ENCODE measurements at regions not wholly inside any gene's neighbourhood (a gene's known extent, or its start where the extent isn't known, plus 50 kb on each side); places are given as distances from the start of the nearest gene placed in this dataset.

DNA sequence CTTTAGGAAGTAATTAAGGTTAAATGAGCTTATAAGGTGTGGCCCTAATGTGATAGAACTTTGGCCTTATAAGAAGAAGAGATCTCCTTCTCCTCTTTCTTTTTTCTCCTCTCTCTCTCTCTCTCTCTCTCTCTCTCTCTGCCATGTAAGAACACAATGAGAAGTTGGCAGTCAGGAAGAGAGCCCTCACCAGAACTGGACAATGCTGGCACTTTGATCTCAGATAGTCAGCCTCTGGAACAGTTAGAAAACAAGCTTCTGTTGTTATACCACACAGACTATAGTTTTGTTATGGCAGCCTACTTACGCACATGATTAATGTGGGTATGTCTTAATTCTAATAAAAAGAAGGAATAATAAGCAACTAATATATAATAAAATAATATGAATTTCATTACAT lies 444.2 kb upstream of the LRRC7 start:
- WGBS, 2 donors = 95 to 98% methylated on average over 1 of the region's 1 CpG
- no peak overlapping the region for H3K4me3 ChIP-seq
- peaks cover 0 to 6% (median 0%) of the 10 kb centered on the region in 9 donors for H3K4me1 ChIP-seq
- intact Hi-C loops (cut with DNase I) = no loop called here
- peaks cover 0 to 4% (median 0%) of the 10 kb centered on the region in 11 donors for H3K9me3 ChIP-seq
- H3K36me3 ChIP-seq = no peaks in the 10 kb centered on the region
- DNase-seq (no peak), ATAC-seq (no peak)
- no peak overlapping the region for H3K27ac ChIP-seq
- TF ChIP-seq, protein P1, sequence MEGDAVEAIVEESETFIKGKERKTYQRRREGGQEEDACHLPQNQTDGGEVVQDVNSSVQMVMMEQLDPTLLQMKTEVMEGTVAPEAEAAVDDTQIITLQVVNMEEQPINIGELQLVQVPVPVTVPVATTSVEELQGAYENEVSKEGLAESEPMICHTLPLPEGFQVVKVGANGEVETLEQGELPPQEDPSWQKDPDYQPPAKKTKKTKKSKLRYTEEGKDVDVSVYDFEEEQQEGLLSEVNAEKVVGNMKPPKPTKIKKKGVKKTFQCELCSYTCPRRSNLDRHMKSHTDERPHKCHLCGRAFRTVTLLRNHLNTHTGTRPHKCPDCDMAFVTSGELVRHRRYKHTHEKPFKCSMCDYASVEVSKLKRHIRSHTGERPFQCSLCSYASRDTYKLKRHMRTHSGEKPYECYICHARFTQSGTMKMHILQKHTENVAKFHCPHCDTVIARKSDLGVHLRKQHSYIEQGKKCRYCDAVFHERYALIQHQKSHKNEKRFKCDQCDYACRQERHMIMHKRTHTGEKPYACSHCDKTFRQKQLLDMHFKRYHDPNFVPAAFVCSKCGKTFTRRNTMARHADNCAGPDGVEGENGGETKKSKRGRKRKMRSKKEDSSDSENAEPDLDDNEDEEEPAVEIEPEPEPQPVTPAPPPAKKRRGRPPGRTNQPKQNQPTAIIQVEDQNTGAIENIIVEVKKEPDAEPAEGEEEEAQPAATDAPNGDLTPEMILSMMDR (IDR thresholded peaks at IDR 0.05) = no peak
- no peaks in the 10 kb centered on the region for H3K27me3 ChIP-seq

DNA sequence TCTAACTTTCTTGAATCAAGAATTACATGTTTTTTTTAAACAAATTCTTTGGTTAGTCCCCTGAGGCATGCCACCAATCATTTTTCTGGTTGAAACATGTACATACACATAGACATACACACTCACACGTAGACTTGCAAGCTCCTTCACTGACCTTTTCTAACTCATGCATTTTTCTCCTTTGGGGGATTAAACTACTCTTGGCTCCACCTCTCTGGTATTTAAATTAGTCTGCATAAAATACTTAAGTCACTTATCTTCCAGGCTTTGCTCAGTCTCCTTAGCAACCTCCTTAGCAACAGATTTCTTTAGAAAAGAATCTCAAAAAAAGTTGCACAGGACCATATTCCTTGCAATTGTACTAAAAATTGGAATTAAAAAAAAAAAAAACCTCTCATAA lies 440.9 kb upstream of the LRRC7 start:
- no peak for DNase-seq
- no peaks in the 10 kb centered on the region for H3K27me3 ChIP-seq
- peaks cover 0 to 4% (median 0%) of the 10 kb centered on the region in 11 donors for H3K9me3 ChIP-seq
- ATAC-seq = no peak
- H3K4me3 ChIP-seq = no peak overlapping the region
- H3K36me3 ChIP-seq = no peaks in the 10 kb centered on the region
- TF ChIP-seq, protein P1 (IDR thresholded peaks at IDR 0.05) = no peak
- H3K4me1 ChIP-seq = peaks cover 0 to 6% (median 0%) of the 10 kb centered on the region in 9 donors
- intact Hi-C loops (cut with DNase I) = no loop called here
- 56 to 69% methylated on average over 1 of the region's 1 CpG for WGBS, 2 donors
- no peak overlapping the region for H3K27ac ChIP-seq

DNA sequence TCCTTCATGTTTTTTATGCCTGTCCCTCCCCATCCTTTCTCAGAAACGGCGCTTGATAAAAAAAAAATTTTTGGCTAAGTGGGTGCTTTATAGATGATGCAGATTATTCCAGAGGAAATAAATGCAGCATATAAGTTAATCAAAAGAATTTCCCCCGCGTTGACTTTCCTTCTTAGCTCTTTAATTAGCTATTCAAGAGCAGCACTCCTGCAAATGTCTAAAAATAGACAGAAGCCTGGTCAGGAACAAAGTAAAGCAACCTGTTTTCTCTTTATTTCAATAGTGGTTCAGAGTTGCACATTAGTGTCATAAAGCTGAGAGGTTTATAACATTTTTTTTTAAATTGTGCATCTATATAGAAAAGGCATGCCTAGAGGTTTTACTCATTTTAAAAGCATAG lies 439.5 kb upstream of the LRRC7 start:
- Histone ChIP-seq H3K27ac (no peak overlapping the region), H3K27me3 (no peaks in the 10 kb centered on the region), H3K9me3 (no peaks in the 10 kb centered on the region), H3K4me1 (no peaks in the 10 kb centered on the region), H3K4me3 (no peak overlapping the region), H3K36me3 (no peaks in the 10 kb centered on the region)
- 34 to 46% methylated on average over 4 of the region's 4 CpGs for WGBS, 2 donors
- ATAC-seq (no peak), DNase-seq (no peak)
- TF ChIP-seq, protein P1 (IDR thresholded peaks at IDR 0.05) = no peak
- intact Hi-C loops (cut with DNase I) = no loop called here

DNA sequence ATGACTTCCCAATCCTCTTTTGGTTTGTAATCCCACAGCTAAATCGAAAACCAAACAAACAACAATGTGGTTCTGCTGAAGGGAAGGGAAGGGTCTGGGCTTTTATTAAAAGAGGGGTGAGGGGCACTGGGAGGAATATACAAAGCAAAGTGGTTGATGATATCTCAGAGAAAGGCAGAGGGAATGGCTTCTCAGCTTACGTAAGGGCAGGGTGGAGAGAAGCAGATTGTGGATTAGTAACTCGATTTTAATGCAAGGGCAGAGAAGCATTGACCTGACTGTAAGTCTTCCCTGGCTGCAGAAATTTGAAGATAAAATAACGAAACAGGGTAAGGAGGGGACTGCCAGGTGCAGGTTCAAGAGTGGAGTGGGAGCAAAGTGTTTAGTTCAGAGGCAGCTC lies 438.2 kb upstream of the LRRC7 start:
- intact Hi-C loops (cut with DNase I) = no loop called here
- H3K9me3 ChIP-seq = no peaks in the 10 kb centered on the region
- no peaks in the 10 kb centered on the region for H3K27me3 ChIP-seq
- H3K4me1 ChIP-seq = no peaks in the 10 kb centered on the region
- H3K36me3 ChIP-seq = no peaks in the 10 kb centered on the region
- ATAC-seq (no peak), DNase-seq (no peak)
- WGBS, 2 donors = 71 to 76% methylated on average over 4 of the region's 4 CpGs
- H3K27ac ChIP-seq = no peak overlapping the region
- TF ChIP-seq, protein P1 (IDR thresholded peaks at IDR 0.05) = no peak
- no peak overlapping the region for H3K4me3 ChIP-seq

All from heart right ventricle (tissue), 16 donors.